Effector memory CD8-positive, alpha-beta T cell (primary cell): ENCODE measurements at regions not wholly inside any gene's neighbourhood (a gene's known extent, or its start where the extent isn't known, plus 50 kb on each side); places are given as distances from the start of the nearest gene placed in this dataset.

ENCODE experiments used
- ATAC-seq: fragments of 150-1000 bp; cut with Tn5 transposase; replicated peaks from 2 replicates; pipeline ENCODE4 v1.10.0; 2021; ENCODE audit warnings: mild to moderate bottlenecking, moderate library complexity
- DNase-seq, 3 experiments: peaks; one replicate each; pipeline ENCODE4 v3.0.0; 2021
- H3K27ac Mint-ChIP-seq, 2 donors: one replicate each; pipeline ENCODE4 v1.8.0; 2022; ENCODE audit warnings: mild to moderate bottlenecking in 2 of 2, mixed read lengths in 2 of 2, moderate library complexity in 2 of 2
- H3K27me3 Mint-ChIP-seq, 2 donors: one replicate each; pipeline ENCODE4 v1.8.0; 2022; ENCODE audit warnings: mixed read lengths in 2 of 2
- H3K36me3 Mint-ChIP-seq: one replicate; pipeline ENCODE4 v1.8.0; 2022; ENCODE audit warnings: mild to moderate bottlenecking, moderate library complexity, mixed read lengths; ENCODE audit not compliant: insufficient read depth
- H3K4me1 Mint-ChIP-seq, 2 donors: one replicate each; pipeline ENCODE4 v1.8.0; 2022; ENCODE audit warnings: low read depth in 2 of 2, mixed read lengths in 2 of 2
- H3K4me3 Mint-ChIP-seq, 2 donors: one replicate each; pipeline ENCODE4 v1.8.0; 2022; ENCODE audit warnings: mild to moderate bottlenecking in 2 of 2, mixed read lengths in 2 of 2, moderate library complexity in 2 of 2
- H3K9me3 Mint-ChIP-seq, 2 donors: one replicate each; pipeline ENCODE4 v1.8.0; 2022; ENCODE audit warnings: mixed read lengths in 2 of 2

DNA sequence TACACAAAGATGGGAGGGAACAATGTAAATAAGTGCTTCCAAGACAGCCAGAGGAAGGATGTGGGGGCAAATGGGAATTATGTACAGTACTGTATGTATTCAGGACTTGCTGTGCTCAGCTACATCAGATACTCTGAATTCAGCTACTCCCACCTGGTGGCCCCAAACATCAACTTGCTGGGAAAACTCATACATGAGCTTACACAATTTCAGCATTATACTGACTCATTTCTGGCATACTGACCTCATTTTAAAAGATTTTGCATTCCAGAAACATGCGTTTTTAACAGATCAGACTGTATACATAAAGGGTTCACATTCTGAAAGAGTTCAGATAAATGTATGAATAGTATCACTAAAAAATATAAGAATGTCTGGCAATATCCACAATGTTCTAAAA lies 59.7 kb downstream of the GPX5 start:
- Mint-ChIP-seq H3K4me3 (no peak overlapping the region), H3K36me3 (peaks cover 4% of the 10 kb centered on the region), H3K9me3 (peaks cover 0 to 12% of the 10 kb centered on the region in 2 donors), H3K4me1 (peaks cover 5 to 13% of the 10 kb centered on the region in 2 donors), H3K27me3 (peaks cover 74 to 77% of the 10 kb centered on the region in 2 donors), H3K27ac (no peak overlapping the region)
- no peak for DNase-seq
- ATAC-seq: no peak

DNA sequence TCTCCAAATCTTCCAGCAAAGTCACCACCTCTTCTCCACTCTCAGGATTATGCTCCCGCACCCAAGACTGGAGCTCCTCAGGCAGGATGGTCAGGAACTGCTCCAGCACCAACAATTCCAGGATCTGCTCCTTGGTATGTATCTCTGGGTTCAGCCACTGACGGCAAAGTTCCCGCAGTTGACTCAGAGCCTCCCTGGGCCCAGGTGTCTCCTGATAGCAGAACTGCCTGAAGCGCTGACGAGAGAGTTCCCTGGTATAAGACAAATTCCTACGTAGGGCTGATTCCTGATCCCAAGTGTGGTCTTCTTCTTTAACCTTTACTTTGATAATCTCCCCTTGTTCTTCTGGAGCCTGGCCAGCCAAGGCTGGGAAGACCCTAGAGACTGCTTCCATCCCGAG lies 60.6 kb downstream of the GPX5 start:
- H3K4me3 Mint-ChIP-seq: peak overlapping the region; percentile 68 to 73
- peaks cover 5 to 13% of the 10 kb centered on the region in 2 donors for H3K4me1 Mint-ChIP-seq
- ATAC-seq (no peak), DNase-seq (no peak)
- peaks cover 4% of the 10 kb centered on the region for H3K36me3 Mint-ChIP-seq
- H3K9me3 Mint-ChIP-seq: peaks cover 0 to 12% of the 10 kb centered on the region in 2 donors
- H3K27me3 Mint-ChIP-seq: peaks cover 84 to 87% of the 10 kb centered on the region in 2 donors
- no peak overlapping the region for H3K27ac Mint-ChIP-seq

DNA sequence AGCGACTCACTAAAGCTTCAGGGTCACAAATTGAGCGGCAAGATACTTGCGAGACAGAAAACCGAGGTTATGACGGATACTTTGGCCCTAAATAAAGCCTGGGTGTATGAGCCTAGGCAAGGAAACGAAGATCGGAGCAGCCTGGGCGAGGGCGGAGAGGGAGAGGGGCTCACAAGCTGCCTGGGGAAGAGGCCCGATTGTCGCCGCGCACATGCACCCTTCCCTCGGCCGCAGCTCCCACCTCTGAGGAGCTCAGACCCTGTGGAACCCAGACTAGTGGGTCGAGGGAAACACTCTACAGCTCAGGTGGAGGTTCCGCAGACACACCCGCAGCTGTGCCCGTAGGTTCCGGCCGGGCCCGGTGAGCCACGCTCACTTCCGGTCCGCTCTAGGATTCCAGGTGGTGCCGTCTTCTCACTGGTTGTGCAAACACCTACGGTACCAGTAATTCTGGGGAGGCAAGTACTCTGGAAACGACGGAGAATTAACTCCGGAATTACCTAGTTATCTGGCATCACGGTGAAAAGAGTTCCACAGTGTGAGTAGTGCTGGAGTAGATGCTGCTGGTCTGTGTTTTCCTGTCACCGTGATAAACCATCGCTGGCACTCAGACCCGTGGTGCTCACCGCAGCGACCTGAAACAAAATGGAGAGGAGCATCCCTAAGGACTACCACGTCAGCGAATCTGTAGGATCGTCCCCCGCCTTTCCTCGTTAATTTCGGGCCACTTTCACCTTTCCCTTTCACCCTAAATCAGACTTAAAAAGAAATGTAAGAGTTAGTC lies 61.5 kb downstream of the GPX5 start:
- Mint-ChIP-seq H3K4me1 (peaks cover 5 to 13% of the 10 kb centered on the region in 2 donors), H3K27me3 (peaks cover 88 to 90% of the 10 kb centered on the region in 2 donors), H3K9me3 (peaks cover 2 to 12% of the 10 kb centered on the region in 2 donors), H3K27ac (no peak overlapping the region), H3K4me3 (peak overlapping the region; percentile 68 to 73), H3K36me3 (peaks cover 4% of the 10 kb centered on the region)
- DNase-seq: peak in 2 of 3 experiments; percentile 12 to 20
- peak; percentile 53 for ATAC-seq

DNA sequence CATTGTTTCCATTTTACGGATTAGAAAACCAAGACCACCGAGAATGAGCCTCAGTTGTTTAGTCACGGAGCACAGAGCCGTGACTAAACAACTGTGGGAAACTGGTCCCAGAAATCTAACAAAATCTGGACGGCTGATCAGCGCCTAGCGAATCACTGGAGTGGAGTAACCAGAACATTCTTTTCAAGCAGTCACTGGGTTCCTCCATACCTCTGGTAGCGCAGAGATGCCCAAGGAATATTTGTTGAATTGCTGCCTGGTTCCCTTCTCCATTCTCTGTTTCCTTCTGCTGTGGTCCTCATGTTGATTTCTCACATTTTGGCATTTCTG lies 62.0 kb downstream of the GPX5 start:
- H3K4me3 Mint-ChIP-seq: peak overlapping the region; percentile 68 to 73
- H3K4me1 Mint-ChIP-seq: peaks cover 5 to 13% of the 10 kb centered on the region in 2 donors
- no peak for ATAC-seq
- peaks cover 86 to 90% of the 10 kb centered on the region in 2 donors for H3K27me3 Mint-ChIP-seq
- H3K36me3 Mint-ChIP-seq: peaks cover 4% of the 10 kb centered on the region
- H3K27ac Mint-ChIP-seq: no peak overlapping the region
- peaks cover 2 to 12% of the 10 kb centered on the region in 2 donors for H3K9me3 Mint-ChIP-seq
- no peak for DNase-seq

DNA sequence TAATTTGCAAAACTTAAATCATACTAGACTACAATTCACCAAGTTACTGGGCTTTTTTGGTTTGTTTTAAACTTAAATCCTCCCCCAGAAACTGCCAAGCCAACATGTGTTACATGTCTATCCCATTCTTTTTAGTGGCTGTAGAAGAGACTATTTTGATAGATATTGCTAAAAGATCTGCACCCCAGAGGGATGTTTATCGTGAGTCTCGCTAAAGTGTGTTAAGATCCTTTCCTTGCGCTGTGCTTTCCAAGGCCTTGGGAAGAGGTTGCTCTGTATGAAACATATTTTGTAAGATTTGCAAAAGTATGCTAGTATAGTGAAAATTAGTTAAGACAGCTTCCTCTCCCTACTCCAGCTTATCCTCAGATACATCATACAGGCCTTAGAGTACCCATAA lies 63.0 kb downstream of the GPX5 start:
- H3K27me3 Mint-ChIP-seq: peaks cover 89 to 93% of the 10 kb centered on the region in 2 donors
- H3K4me3 Mint-ChIP-seq: no peak overlapping the region
- DNase-seq: no peak
- H3K4me1 Mint-ChIP-seq: peaks cover 5 to 13% of the 10 kb centered on the region in 2 donors
- H3K36me3 Mint-ChIP-seq: peaks cover 4% of the 10 kb centered on the region
- H3K9me3 Mint-ChIP-seq: peaks cover 2 to 12% of the 10 kb centered on the region in 2 donors
- no peak overlapping the region for H3K27ac Mint-ChIP-seq
- ATAC-seq: no peak

DNA sequence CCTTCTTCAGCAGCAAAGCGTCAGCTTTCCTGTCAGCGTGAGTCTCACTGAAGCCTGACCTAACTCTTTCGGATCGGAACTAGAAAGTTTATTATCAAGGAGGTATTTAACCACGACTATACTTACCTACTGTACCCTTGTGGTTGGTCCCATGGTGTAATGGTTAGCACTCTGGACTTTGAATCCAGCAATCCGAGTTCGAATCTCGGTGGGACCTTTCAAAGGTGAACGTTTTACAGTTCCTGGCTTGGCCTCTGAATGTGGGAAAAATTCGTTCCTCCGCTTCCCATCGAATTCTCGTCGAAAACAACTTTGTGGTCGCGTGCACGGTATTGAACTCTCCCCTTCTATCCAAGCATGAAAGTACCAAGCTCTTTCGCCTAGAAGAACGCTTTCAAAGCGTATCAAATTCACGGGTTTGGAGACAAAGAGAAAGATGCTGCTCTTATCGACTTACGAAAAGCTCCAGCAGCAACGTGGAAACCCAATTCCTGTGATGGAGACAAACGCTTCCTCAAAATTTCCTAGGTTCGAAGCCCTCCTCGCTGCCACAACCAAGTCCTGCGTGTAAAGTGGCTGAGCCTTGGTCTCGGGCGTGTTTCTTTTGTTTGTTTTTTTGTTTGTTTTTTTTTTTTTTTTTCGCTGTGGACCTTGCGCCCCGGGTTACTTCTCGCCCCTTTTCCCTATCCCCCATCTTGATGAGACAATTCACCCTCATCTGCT lies 63.7 kb downstream of the GPX5 start:
- no peak overlapping the region for H3K27ac Mint-ChIP-seq

DNA sequence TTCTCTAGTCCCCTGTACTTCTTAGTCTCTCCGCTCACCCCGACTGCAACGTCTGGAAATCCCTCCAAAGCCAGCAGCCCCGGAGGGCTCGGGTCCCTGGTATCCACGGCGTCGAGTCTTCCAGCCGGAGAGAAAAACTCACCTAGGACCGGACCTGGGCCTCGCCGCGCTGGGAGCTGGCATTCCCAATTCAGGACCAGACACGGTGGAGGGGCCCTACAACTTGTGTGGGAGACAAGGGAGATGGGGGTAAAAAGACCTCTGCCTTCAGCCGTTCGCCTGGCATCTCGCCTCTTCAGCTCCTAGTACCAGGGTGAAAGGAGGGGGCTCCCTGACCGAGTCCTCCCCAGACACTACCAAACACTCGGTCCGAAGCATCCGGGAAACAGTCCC lies 64.3 kb downstream of the GPX5 start:
- Mint-ChIP-seq H3K36me3 (peaks cover 4% of the 10 kb centered on the region), H3K4me3 (peak overlapping the region in 1 of 2 donors; percentile 17), H3K9me3 (peaks cover 2 to 12% of the 10 kb centered on the region in 2 donors), H3K27me3 (peaks cover 84 to 90% of the 10 kb centered on the region in 2 donors), H3K27ac (no peak overlapping the region), H3K4me1 (peaks cover 5 to 13% of the 10 kb centered on the region in 2 donors)
- no peak for ATAC-seq
- DNase-seq: no peak

More for the DNA sequence above, 63.7 kb downstream of the GPX5 start:
- Mint-ChIP-seq H3K9me3 (peaks cover 2 to 12% of the 10 kb centered on the region in 2 donors), H3K4me1 (peaks cover 5 to 13% of the 10 kb centered on the region in 2 donors), H3K4me3 (peak overlapping the region in 1 of 2 donors; percentile 17), H3K36me3 (peaks cover 4% of the 10 kb centered on the region), H3K27me3 (peaks cover 85 to 90% of the 10 kb centered on the region in 2 donors)
- DNase-seq (no peak), ATAC-seq (no peak)

DNA sequence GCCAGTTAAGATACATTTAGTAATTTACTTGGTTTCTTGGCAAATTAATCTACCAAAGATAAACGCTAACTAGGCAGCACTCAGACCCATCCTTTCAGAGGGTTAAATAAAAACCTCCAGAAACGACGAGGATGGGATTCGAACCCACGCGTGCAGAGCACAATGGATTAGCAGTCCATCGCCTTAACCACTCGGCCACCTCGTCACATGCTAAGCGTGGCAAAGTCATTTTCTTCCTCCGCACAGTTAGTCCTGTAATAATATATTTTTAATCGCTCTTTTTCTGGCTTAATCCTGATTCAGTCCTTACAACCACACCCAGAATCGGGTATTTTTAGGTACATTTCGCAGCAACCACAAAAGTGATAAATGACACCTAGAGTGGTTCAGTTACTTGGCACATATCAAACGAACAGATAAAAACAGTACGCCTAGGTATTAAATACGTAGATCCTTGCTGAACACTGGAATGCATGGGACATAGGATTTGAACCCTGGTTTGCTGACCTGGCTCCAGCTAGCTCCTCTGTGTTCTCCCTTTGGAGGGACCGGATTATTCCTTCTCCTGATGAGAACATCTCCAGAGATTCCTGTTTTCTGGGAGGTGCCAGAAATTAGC lies 71.6 kb downstream of the GPX5 start:
- peaks cover 34 to 36% of the 10 kb centered on the region in 2 donors for H3K27me3 Mint-ChIP-seq
- no peaks in the 10 kb centered on the region for H3K36me3 Mint-ChIP-seq
- no peaks in the 10 kb centered on the region for H3K9me3 Mint-ChIP-seq
- no peak for DNase-seq
- no peak overlapping the region for H3K27ac Mint-ChIP-seq
- H3K4me3 Mint-ChIP-seq: no peak overlapping the region
- no peak for ATAC-seq
- peaks cover 0 to 1% of the 10 kb centered on the region in 2 donors for H3K4me1 Mint-ChIP-seq

DNA sequence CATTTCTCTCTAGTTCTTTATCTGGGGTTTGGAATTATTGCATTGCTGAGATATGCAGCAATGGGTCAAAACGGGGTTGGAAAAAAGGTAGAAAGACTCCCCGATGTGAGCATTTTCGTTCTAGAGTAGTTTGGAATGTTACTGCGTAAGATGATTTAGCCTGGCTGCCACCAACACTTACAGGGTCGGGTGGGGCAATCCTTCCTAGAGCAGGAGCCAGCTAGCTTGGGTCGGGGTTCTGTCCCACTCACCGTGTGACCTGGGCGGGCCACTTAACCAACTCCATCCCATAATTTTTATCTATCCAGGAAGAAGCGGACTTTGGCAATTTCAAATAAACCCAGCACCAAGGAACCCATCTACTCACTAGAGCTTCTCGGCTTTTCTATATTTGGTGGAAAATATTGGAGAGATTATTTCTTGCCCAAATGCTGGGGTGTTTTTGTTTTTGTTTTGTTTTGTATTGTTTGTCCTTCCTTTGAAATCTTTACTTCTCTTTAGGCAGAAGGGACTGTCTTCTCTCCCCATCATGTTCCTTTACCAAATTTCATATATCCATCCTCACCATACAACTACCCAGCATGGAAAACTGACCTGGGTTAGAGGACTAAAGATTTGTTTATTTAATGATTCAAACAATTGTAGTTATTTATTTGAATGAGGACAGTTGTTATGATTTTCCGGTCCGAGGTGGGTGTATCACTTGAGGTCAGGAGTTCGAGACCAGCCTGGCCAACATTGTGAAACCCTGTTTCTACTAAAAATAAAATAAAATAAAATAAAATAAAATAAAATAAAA lies 72.4 kb downstream of the GPX5 start:
- peaks cover 26 to 31% of the 10 kb centered on the region in 2 donors for H3K27me3 Mint-ChIP-seq
- no peaks in the 10 kb centered on the region for H3K9me3 Mint-ChIP-seq
- ATAC-seq: no peak
- no peak for DNase-seq
- H3K27ac Mint-ChIP-seq: no peak overlapping the region
- no peak overlapping the region for H3K4me3 Mint-ChIP-seq
- H3K36me3 Mint-ChIP-seq: no peaks in the 10 kb centered on the region
- H3K4me1 Mint-ChIP-seq: peaks cover 0 to 1% of the 10 kb centered on the region in 2 donors

DNA sequence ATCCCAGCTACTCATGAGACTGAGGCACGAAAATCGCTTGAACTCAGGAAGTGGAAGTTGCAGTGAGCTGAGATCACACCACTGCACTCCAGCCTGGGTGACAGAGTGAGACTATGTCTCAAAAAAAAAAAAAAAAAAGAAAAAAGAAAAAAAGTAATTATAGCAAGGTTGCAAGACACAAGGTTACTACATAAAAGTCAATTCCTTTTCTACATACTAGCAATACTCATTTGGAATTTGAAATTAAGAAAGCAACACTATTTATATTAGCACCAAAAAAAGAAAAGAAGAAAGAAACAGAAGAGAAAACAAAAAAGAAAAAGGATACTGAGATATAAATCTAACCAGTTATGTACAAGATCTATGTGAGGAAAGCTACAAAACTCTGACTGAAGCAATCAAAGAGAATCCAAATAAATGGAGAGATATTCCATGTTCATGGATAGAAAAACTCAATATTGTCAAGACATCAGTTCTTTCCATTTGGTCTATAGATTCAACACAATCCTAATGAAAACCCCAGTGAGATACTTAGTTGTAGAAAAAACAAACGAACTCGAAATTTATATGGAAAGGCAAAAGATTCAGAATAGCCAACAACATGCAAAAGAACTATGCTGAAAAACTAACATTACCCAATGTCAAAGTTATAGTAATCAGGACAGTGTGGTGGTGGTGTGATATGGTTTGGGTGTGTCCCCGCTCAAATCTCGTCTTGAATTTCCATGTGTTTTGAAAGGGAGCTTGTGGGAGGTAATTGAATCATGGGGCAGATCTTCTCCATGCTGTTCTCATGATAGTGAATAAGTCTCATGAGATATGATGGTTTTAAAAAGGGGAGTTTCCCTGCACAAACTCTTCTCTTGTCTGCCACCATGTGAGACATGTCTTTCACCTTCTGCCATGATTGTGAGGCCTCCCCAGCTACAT lies 73.3 kb downstream of the GPX5 start:
- Mint-ChIP-seq H3K4me1 (peaks cover 0 to 1% of the 10 kb centered on the region in 2 donors), H3K9me3 (no peaks in the 10 kb centered on the region), H3K27me3 (peaks cover 30 to 37% of the 10 kb centered on the region in 2 donors), H3K4me3 (no peak overlapping the region), H3K36me3 (no peaks in the 10 kb centered on the region), H3K27ac (no peak overlapping the region)
- DNase-seq: no peak
- ATAC-seq: no peak

DNA sequence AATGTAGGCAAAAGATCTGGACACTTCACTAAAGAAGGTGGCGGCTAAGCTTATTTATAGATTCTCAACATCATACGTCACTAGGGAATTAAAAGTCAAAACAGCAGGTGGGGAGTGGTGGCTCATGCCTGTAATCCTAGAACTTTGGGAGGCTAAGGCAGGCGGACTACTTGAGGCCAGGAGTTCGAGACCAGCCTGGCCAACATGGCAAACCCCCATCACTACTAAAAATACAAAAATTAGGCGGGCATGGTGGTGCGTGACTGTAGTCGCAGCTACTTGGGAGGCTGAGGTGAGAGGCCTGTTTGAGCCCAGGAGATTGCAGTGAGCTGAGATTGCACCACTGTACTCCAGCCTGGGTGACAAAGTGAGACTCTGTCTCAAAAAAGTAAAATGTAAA lies 74.6 kb downstream of the GPX5 start:
- Mint-ChIP-seq H3K36me3 (no peaks in the 10 kb centered on the region), H3K4me3 (no peak overlapping the region), H3K27me3 (peaks cover 28 to 40% of the 10 kb centered on the region in 2 donors)

DNA sequence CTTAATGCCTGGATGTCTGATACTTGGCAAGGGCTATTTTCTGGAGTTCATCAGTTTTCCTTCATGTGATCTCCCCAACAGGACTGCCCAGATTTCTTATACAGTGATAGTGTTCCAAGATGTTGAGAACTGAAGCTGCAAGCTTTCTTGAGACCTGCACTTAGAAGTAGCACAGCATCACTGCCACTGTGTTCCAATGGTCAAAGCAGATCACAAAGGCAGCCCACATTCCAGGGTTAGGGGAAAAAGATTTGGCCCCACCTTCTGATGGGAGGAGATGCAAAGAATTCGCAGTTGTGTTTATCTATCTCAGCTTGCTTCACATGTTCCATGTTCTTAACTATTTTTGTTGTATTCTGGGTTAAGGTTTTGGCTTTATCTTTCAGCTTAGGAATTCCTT lies 78.2 kb downstream of the GPX5 start:
- Mint-ChIP-seq H3K4me3 (no peak overlapping the region), H3K4me1 (no peaks in the 10 kb centered on the region), H3K36me3 (no peaks in the 10 kb centered on the region), H3K9me3 (no peaks in the 10 kb centered on the region), H3K27me3 (peaks cover 52 to 60% of the 10 kb centered on the region in 2 donors), H3K27ac (no peak overlapping the region)
- ATAC-seq (no peak), DNase-seq (no peak)

More for the DNA sequence above, 74.6 kb downstream of the GPX5 start:
- DNase-seq (no peak), ATAC-seq (no peak)
- Mint-ChIP-seq H3K27ac (no peak overlapping the region), H3K9me3 (no peaks in the 10 kb centered on the region), H3K4me1 (peaks cover 0 to 1% of the 10 kb centered on the region in 2 donors)
